T47D (cell line): ENCODE measurements at regions not wholly inside any gene's neighbourhood (a gene's known extent, or its start where the extent isn't known, plus 50 kb on each side); places are given as distances from the start of the nearest gene placed in this dataset.

Source experiments
- DNase-seq, 2 experiments: peaks; one replicate each; pipeline versions ENCODE4 v3.0.0 to v3.0.0-alpha.2; 2011 to 2012; ENCODE audit warnings: low read depth in 1 of 2, low spot score in 1 of 2
- JUND ChIP-seq: IDR thresholded peaks from 2 replicates; pipeline ENCODE4 v1.6.1; 2012; ENCODE audit warnings: low read depth
- in situ Hi-C: cut with HindIII; loops from 2 replicates; pipeline ENCODE4 v1.10.0; 2016; ENCODE audit warnings: low sequenced_read_pairs, low pct_unique_long_range_greater_than_20kb

DNA sequence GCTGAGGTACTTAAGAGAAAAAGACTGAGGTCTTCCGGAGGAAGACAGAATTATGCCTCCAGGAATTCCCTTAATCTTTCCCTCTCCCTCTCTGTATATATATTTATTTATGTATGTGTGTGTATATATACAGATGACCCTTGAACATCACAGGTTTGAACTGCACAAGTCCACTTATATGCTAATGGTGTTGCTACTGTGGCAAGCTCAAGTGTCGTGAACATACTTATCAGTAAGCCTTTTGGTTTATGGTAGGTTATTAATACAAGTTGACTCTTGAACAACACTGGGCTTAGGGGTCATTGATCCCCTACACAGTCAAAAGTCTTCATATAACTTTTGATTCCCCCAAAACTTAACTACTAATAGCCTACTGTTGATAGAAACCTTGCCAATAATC is 106.8 kb downstream of the NUDT12 start:
- in situ Hi-C loops, result no loop called here
- DNase-seq, result no peak
- no peak for TF ChIP-seq JUND

DNA sequence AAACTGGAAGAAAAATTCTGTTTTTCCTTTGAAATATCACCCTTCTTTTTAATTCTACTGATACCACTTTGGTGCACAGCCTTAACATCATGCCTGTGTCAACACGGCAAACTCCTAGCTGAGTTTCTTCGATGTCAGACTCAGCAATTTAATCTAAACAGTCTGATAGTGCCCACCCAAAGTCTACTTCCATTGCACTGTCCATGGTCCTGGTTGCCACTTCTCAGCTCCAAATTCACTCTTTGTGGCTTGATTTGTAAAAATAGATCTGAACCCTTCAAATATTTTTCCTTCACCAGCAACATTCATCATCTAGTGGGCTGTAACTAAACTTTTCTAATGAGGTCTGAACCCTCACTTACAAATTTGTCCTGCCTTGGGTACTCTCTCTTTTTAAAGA is 107.8 kb downstream of the NUDT12 start:
- in situ Hi-C loops, result no loop called here
- DNase-seq, result no peak
- TF ChIP-seq JUND, result no peak

DNA sequence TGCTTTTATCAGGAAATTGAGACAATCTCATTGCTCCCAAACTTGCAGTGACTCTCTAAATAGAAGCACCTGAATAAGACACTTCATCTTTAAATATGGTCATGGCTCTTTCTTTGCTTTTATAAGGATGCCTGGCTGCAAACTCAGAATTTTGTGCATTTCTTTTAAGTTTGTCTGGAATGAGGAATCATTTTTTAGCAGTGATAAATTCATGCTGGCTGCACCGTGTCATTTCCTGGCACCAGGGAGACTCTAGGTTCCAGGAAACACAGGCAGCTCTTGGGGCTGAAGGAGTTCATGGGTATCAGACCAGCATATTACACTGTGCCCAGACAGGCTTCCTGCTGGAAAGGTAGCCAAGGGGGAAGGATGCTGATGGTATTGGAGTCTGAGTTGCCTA is 109.9 kb downstream of the NUDT12 start:
- in situ Hi-C loops, result no loop called here
- no peak for DNase-seq
- TF ChIP-seq JUND, result no peak

DNA sequence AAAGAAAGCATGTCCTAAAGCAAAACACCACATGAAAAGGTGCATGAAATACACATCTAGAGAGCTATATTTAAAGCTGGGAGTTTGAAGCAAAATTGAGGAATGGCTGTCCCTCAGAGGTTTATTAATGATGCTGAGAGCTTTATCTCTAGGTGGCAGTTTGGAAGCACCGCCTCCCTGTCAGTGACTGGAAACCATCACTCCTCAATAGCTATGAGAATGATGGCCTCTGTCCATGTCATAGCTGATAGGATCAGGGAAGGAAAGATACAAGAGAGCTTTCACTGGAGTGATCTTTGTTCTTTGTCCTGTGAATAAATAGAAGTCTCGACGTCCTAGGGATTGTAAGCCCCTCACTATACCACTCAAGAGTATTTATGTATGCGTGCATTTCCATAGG is 110.5 kb downstream of the NUDT12 start:
- in situ Hi-C loops, result no loop called here
- no peak for DNase-seq
- no peak for TF ChIP-seq JUND

DNA sequence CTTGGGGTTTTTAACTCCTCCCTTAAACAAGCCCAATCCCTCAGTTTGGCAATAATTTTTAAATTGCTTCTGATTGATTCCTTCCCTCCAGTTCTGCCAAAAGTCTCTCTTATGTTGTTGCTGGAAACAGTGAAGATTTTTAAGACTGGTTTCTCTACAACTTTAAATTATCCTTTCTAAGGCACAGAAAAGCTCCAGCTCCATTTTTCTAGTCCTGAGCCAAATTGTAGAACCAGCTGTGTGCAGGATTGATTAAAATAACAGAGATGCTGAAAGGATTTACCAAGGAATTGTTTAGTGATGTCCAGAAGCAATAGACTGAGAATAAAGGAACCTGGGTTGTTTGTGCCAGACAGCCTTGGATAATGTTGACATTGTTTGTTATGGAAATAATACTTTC is 111.3 kb downstream of the NUDT12 start:
- TF ChIP-seq JUND, result no peak
- in situ Hi-C loops, result no loop called here
- no peak for DNase-seq

DNA sequence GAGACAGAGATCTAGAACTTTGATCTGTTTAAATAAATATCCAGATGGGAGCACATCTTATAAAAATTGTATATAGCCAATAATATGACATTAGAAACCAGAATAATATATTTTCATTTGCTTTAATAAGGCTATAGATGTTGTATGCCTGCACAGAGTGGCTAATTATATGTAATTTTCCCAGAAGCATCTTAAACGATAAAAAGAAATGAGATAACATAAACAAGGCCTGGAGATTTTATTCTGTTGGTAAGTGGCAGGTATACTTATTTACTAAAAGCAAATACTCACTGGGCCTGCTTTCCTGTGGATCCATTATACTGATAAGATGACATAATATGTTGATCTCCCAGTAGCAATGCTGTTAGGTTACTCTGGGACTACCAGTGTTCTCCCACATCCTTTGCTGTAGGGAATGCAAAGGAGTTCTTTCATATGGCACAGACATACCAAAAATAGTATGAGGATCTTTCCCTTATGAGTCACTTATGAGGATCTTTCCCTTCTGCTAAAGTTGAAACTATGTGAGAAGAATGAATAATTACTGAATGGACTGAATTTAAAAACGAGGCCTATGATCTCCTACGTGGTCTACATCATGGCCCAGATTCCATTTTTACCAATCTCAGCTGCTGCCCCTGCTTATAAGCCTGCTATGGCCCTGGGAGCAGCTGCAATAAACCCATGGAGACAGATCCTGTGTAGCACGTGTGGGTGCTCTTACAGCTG is 112.1 kb downstream of the NUDT12 start:
- no peak for TF ChIP-seq JUND
- DNase-seq, result peak in 1 of 2 experiments; percentile 50

DNA sequence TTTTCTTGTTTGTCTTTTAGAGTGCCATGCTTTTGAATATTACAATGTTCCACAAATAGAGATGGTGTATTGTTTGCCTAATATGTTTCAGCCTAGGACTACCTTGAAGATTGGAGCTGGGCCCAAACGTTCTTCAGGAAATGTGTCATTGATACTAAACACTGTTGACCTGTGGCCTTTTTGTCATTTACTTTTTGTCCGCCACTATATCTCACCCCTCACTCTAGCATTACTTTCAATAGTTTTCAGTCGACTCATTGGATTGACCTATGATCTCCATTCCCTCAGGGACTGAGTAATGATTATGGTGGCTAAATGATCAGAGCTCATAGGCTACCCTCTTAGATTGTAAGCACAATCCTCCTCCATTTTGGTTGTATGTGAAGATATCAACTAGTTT is 115.8 kb downstream of the NUDT12 start:
- no peak for TF ChIP-seq JUND
- in situ Hi-C loops, result no loop called here
- no peak for DNase-seq

More for the DNA sequence above, 112.1 kb downstream of the NUDT12 start:
- in situ Hi-C loops, result no loop called here

DNA sequence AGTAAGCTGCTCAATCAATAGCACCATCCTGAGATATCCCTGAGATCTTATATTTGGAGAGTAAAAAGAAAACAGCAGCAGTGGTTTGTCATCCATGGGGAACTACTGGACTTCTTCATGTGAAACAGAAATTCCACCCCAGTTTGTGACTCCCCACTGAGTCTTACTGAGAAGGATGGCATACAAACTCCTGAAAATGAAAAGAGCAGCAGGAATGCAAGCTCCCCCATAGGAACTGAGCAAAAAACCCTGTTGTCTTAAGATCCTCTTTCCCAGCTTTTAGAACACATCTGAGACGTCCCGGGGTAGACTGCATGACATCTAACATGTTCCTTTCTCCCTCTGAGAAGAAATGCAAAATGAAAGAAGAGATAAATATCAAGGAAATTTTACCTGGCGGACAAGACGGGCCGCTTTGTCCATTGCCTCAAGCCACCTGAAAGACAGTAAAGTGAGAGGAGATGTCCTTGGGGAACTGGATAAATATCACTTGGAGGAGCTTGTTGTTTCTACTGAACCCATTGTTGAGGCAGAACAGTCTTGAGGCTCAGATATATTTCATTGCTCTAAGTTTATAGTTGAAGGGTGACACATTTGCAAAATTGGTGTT is 117.1 kb downstream of the NUDT12 start:
- TF ChIP-seq JUND, result no peak; the same call in 1 of the 2 replicates
- in situ Hi-C loops, result no loop called here
- peak in 1 of 2 experiments; percentile 88 for DNase-seq

DNA sequence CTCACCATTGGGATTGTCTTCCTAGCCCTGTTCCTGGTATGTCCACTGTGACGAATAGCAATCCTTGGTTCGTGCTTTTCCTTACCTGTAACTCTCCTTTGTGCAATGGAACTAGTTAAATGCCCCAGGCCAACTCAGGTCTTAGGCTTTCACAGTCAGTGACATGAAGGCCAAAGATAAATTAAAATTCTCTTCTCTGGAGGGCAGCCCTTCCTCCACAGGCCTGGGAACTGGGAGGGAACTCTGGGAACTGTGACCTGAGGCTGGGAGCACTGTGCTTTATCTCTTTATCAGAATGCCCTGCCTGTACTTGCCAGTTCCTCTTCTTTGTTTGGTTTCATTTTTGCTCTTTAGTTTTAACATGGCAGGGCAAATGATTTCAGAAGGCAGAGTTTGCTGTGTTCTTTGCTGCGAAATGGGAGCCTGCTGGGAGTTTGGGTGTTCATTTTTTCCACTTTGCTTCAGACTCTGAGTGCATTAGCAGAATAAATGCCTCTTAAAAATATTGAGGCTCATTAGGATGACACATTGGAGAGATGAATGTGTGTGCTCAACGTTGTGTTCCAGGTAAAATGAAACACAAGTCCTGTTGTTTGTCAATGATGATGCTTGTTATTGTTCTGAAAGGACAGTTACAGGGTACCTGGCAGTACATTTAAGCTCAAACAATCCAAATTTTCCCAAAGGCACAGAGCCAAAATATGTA is 118.1 kb downstream of the NUDT12 start:
- in situ Hi-C loops, result no loop called here
- peak in 1 of 2 experiments; percentile 92 for DNase-seq

DNA sequence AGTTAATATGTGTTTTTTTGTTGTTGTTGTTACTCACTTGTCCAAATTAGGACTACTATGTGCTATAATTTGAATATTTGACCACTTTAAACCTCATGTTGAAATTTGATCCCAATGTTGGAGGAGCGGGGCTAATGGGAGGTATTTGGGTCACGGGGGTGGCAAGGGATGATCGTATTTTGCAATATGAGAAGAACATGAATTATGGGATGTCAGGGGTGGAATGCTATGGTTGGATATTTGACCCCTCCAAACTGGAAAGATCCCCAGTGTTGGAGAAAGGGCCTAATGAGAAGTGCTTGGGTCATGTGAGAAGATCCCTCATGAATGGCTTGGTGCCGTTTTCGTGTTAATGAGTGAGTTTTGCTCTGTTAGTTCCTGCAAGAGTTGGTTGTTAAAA is 119.8 kb downstream of the NUDT12 start:
- in situ Hi-C loops, result no loop called here
- no peak for DNase-seq
- TF ChIP-seq JUND, result no peak

More for the DNA sequence above, 118.1 kb downstream of the NUDT12 start:
- TF ChIP-seq JUND, result no peak

DNA sequence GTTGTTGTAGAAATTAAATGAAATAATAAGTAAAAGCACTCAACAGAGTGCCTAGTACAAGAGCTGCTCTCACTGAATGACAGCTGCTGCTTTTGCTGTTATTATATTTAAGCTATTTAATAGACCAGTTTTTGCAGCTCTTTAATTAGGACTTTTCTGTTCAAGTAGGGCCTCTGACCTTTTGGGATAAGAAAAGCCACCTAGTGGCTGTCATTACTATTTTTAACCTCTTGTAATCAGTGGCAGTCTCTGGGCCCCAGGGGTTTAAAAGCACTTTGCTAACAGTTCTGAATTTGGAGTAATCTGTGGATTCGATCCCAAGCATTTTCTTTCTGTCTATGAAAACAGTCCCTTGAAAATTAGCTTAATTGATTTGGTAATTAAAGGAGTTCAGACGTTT is 121.1 kb downstream of the NUDT12 start:
- in situ Hi-C loops, result no loop called here
- TF ChIP-seq JUND, result no peak
- no peak for DNase-seq

DNA sequence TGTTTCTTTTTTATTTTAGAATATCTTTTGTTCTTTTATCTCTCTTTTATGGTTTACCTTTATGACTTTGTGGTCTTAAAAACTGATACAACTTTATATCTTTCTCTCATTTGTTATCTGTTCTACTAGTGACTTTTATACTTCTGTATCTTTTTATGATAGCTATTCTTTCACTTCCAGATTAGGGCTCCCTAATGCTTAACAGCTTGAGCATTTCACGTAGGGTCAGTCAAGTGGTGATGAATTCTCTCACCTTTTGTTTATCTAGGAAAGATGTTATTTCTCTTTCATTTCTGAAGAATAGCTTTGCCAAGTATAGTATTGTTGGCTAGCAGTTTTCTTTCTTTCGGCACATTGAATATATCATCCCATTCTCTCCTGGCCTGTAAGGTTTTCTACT is 123.6 kb downstream of the NUDT12 start:
- no peak for DNase-seq
- TF ChIP-seq JUND, result no peak
- in situ Hi-C loops, result no loop called here

DNA sequence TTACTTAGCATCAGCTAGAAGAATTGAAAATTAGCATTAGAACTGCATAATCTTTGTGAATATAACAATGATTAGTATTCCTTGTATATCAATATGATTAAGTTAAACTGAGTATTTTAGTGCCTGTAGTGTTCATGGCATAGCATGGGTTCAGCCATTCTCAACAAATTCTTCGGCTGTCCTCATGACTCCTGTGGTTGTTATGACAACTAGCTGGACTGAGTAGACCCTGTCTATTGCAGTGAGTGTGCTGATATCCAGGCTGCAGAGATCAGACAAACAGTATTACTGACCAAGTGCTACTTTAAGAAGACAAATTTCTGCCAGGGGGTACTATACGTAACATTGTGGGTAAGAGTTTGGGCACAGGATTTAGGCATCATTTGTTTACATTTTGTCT is 125.9 kb downstream of the NUDT12 start:
- no peak for DNase-seq
- in situ Hi-C loops, result no loop called here
- TF ChIP-seq JUND, result no peak

DNA sequence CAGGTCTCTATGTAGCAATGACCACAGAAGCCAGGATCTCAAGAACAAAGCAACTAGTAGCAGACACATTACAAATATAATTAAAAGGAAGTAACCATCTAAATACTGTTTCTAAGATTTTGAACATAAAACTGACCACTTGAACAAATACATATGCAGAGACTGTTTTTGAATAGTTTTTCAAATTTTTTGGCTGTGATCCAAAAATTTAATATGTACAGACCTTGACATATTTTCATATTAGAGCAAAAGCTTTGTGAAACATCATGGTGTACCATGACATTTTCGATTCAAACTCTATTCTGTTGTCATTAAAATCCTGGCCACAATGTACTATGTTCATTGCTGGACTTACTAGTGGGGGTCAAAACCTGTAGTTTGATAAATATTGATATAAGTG is 126.5 kb downstream of the NUDT12 start:
- no peak for TF ChIP-seq JUND
- in situ Hi-C loops, result no loop called here
- no peak for DNase-seq
